ENCODE measurements at regions not wholly inside any gene's neighbourhood (a gene's known extent, or its start where the extent isn't known, plus 50 kb on each side); places are given as distances from the start of the nearest gene placed in this dataset.

DNA sequence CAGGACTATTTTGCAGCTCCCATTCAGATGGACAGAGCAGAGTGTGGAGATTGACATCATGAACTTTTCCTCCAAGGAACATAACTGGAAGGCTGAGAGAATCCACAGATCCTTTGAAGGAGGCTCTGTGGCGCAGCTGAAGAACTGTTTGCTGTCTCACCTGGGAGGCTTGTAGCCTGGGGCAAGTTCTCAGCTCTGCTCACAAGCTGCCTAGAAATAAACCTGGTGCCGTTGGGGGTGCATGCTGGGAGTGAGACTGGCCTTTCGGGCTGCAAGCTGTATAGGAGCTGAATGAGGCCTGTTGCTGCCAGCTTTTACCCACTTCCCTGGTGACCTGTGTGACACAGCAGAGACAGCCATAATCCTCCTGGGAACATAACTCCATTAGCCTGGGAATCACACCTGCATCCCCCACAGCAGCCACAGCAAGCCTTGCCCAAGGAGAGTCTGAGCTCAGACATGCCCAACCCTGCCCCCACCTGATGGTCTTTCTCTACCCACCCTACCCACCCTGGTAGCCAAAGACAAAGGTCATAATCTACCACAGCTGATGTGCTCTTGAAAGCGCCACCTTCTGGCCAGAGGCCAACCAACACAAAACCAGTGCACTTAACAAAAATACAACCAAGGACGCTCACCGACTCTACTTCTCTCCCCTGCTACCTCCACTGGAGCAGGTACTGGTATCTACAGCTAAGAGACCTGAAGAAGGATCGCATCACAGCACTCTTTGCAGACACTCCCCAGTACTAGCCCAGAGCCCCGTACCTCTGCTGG lies 205.1 kb upstream of the MRPS30 start:
- no peak for TF ChIP-seq EZH2 (IDR thresholded peaks at IDR 0.05; ENCODE audit: insufficient read depth, low read length)
- no peak for TF ChIP-seq CTCF (IDR thresholded peaks at IDR 0.05; ENCODE audit: insufficient read depth, low read depth, low read length)

Measured in astrocyte (in vitro differentiated cells and primary cell).